GM21528 (cell line): ENCODE measurements at regions not wholly inside any gene's neighbourhood (a gene's known extent, or its start where the extent isn't known, plus 50 kb on each side); places are given as distances from the start of the nearest gene placed in this dataset.

Source experiments
- ATAC-seq: cut with Tn5 transposase; IDR thresholded peaks from one replicate; pipeline ENCODE4 v1.9.1; 2021; ENCODE audit warnings: mild to moderate bottlenecking, moderate library complexity; ENCODE audit not compliant: unreplicated experiment, low FRiP score

DNA sequence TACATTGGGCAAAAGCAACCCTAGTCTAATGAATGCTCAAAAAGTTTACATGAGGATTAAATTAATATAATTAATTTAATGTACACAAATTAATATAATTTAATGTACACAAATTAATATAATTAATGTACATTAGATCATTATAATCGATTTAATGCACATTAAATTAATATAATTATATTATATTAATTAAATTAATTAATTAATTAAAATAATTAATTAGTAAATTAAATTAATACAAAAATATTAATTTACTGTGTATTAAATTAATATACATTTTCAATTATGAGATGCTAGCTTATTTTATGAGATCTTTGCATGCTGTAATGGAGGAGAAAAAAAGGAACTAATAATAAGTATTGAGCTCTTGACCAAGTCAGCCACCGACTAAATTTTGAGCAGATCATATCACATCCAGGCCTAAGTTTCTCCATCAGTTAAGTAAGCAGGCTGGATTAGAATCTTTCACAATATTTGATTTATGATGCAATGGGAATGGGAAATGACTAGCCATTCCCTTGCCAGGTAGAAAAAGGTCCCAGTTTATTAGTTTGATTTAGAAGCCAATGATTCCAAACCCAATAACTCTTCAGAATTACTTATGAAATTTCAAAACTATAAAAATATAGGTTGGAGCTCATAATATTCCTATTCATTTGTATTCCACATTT is 533.4 kb upstream of the GRIA1 start:
- no peak for ATAC-seq

DNA sequence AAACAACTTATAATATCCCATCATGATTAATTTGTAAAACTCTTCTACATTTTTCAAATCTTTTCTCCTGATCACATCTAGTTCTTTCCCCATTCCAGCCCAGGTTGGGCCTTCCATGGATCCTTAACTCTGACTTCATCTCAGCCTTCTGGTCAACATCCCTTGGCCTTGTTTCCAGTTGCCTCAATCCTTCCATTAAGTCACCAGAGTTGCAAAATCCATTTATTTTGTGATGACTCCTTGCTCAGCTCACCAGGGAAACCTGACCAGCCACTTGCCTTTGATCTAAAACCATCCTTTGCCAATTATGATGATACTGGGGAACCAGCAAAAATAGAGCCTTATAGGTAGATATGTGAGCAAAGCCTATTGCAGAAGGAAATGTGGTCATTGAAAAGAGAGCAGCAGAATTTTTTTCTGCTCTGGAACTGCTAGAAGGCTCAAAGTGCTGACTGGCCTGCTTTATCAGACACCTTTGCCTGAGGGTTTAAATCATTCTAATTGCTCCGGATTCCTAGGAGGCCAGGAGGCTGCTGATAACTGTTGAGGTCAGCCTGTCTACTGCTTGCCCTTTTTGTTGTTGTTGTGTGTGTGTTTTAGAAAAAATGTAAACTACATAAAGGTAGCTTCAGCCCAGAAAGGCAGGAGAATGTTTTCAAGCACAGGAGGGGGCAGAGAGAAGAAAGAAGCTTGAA is 512.2 kb upstream of the GRIA1 start:
- ATAC-seq = no peak

DNA sequence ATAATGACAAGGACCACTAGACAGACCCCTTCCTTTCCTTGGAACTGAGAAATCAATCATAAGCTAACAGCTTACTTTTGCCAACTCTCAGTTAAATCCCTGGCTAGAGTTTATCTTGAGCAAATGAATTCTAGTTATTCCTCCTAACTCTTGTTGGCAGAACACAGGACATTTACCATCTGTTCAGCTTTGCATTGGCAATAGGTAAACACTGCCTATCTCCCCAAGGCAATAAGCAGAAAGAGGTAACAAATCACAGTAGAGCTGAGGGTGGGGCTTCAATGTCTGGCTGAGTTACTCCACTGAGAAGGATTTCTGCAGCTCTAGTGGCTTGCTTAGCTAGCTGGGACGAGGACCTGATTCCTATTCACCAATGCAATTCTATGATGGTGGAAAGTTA is 503.3 kb upstream of the GRIA1 start:
- ATAC-seq = no peak

- ATAC-seq = no peak
Observed at GRCh38 chr5:152990217-152990616, 500.3 kb upstream of the GRIA1 start.

DNA sequence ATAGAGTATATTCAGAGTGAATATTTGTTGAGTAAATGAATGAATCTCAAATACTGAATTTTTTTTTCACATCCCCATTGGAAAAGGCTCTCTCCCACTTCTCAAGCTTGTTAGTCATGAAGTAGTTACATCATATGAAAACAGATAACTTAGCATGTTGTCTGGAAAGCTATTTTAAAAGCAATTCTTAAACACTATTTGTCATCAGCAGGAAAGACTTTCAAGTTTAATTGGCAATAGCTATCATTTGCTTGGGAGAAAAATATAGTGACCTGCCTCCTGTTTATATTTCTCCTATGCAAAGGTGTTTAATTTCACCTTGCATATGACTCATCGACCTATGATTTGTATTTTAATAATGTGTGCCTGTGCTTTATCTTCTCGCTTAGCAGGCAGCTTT is 499.8 kb upstream of the GRIA1 start:
- ATAC-seq = no peak

GRCh38 chr5:152994033-152994680 is 496.3 kb upstream of the GRIA1 start:
- ATAC-seq = no peak

- ATAC-seq = no peak
Observed at GRCh38 chr5:152995214-152995725, 495.2 kb upstream of the GRIA1 start.

- ATAC-seq = no peak
Observed at GRCh38 chr5:153005711-153006110, 484.8 kb upstream of the GRIA1 start.

DNA sequence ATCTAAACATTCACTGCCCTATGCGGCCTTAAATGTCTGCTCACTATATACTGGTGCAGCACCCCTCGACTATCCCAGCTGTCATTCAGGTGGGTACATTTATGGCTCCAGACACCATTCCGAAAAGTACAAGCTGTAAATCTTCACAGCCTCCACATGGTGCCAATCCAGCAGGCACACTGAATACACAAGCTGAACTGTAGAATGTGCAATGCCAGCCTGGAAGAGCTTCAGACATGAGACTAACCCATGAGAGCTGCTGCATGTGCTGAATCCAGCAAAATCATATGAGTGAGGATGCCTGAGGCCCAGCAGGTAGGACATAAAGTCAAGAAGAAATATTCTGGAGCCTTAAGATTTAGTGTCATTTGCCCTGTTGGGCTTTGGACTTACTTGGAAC is 483.8 kb upstream of the GRIA1 start:
- no peak for ATAC-seq

DNA sequence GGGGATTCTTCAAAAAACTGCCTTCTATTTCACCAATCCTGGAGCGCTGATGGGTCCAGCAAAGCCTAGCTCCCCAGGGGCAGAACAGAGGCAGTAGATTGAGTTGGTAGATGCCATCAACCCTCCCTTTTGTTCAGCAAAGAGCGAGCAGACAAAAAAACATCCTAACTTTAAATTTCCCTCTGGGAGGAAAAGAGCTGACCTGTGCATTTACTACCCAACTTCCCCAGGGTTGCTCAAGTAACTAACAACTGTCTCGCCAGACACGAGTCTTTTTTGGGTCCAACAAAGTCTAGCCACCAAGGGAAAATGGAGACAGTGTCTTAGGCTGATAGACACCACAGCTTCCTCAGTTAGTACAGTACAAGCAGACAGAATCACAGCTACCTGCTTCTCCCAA is 476.3 kb upstream of the GRIA1 start:
- ATAC-seq = no peak

- no peak for ATAC-seq
Observed at GRCh38 chr5:153018121-153018520, 472.3 kb upstream of the GRIA1 start.

DNA sequence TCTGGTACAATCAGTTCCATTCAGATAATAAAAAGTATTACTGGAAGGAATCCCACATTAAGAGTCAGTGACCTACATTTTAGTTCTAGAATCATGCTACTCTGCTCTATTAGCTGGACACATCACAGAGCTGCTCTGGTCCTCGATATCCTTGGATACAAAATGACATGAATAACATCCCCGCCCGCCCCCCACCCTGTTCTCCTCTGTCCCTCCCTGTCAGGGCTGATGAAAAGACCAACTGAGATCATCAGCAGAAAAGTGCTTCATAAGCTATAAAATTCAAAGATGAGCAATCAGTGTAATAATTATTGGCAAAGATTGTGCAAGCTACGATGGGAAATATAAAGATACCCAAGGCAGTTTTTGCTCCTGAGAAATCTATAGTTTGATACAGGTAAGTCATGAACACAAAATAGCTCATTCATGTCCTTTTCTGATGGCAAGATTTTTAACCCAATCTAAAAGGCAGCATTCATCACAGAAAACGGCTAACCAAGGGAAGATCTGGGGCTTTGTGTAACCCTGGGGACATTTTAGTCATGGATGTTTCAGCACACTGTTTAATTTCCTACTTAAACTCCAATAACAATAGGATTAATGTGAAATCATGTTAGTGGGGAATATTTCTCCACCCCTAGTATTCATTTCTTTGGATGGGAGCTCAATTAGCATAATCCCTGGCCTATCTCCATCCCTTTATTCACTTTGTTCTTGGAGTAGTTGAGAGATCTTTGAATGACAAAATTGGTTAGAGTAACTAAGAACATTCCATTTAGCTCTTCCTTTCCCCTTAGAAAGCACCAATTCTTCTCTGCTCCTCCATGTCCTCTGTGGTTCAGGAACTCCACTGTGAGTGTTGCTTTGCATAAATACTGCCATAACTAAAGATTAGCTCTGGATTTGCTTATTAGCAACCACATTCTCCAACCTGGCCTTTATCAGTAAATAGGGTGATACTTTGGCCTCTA is 459.4 kb upstream of the GRIA1 start:
- ATAC-seq = no peak

DNA sequence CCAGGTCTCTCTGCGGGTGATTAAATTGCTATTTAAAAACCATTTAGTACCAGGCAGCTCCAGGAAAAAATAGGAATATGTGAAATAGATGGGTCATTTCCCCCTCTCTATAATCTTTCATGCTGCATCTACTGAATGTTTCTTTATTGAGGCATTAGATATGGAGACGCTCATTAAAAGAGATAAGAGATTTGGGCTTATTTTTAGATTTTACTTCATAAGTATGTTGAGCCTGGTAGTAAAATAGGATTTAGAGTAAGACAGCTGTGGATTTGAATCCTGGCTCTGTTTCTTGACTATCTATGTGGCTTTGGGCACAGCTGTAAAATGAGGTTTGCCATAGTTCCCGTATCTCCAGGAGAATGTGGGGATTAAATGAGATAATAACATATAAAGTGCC is 451.0 kb upstream of the GRIA1 start:
- no peak for ATAC-seq

DNA sequence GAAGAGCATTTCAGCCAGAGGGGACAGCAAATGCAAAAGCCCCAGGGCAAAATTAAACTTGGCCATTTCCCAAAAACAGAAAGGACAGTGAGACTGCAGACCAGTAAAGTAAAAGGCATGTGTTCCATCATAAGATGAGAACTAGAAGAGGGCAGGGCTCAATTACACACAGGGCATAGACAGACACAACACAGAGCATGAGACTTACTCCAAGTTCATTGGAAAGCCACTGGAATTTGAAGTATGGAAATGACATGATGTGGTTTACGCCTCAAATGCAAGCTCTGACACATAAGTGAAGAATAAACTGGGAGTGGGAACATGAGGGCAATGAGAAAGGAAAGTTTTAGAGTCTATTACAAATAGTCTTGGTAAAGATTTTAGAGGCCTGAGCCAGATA is 446.6 kb upstream of the GRIA1 start:
- no peak for ATAC-seq

- no peak for ATAC-seq
Observed at GRCh38 chr5:153050496-153051179, 439.8 kb upstream of the GRIA1 start.

- ATAC-seq = no peak
Observed at GRCh38 chr5:153066281-153066680, 424.2 kb upstream of the GRIA1 start.

- no peak for ATAC-seq
Observed at GRCh38 chr5:153067869-153068268, 422.6 kb upstream of the GRIA1 start.

DNA sequence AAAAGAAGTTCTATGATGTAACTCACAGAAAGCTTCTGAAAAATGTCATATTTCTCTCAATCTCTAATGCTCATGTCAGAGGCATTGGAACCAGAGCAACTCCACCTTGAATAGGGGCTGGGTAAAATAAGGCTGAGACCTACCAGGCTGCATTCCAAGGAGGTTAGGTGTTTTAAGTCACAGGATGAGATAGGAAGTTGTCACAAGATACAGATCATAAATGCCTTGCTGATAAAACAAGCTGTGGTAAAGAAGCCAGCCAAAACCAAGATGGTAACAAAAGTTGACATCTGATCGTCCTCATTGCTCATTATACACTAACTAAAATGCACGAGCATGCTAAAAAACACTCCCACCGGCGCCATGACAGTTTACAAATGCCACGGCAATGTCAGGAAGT is 411.1 kb upstream of the GRIA1 start:
- ATAC-seq = no peak

DNA sequence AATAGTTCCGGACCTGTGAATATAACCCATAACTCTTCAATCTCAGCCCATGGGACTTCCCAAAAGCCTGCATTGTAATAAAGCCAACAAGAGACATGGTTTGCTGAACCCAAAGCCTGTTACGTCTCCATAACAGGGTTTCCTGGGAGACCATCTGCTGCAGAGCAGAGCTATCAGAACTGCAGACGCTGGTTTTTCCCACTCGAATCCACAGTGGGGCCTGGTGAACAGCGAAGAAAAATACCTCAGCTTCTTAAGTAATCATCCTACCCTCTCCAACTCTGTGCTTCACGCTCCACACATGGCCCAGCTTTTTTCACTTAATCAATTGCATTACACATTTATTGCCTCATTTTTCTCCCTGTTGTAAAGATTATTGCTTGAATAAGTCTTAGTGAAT is 409.5 kb upstream of the GRIA1 start:
- no peak for ATAC-seq

DNA sequence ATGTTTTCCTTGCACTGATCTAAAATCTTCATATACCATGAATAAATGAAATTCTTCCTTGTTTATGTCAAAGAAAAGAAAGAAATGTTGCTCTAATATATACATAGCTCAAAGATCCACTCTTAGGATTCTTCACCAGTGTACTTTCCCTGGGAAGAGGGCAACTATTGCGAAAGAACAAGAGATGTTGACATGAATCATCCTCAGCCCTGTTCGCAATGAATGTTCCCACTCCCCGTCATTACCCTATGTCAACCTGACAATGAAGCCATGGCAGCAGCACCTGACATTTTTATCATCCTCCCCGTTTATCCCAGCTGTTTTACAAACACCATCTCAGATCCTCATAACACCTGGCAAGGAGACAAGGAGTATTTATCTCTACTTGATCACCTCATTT is 409.1 kb upstream of the GRIA1 start:
- no peak for ATAC-seq
